WERI-Rb-1 (cell line): ENCODE measurements at regions not wholly inside any gene's neighbourhood (a gene's known extent, or its start where the extent isn't known, plus 50 kb on each side); places are given as distances from the start of the nearest gene placed in this dataset.

Experiments used
- DNase-seq: peaks from one replicate; pipeline ENCODE4 v3.0.0-alpha.2; 2020
- H3K27ac ChIP-seq: fragments of 250-450 bp; sonication (Bioruptor Pico); 2 replicates; pipeline ENCODE4 v1.5.1; 2020; ENCODE audit warnings: mild to moderate bottlenecking, moderate library complexity
- H3K27me3 ChIP-seq: fragments of 250-450 bp; sonication (Bioruptor Pico); 2 replicates; pipeline ENCODE4 v1.5.1; 2021; ENCODE audit warnings: mild to moderate bottlenecking, low read depth, moderate library complexity; ENCODE audit not compliant: insufficient read depth, severe bottlenecking
- H3K36me3 ChIP-seq: fragments of 250-450 bp; sonication (Bioruptor Pico); 2 replicates; pipeline ENCODE4 v1.5.1; 2020; ENCODE audit warnings: mild to moderate bottlenecking, moderate library complexity
- H3K4me3 ChIP-seq: 2 replicates; pipeline ENCODE4 v1.5.1; 2011; ENCODE audit warnings: low read depth, mild to moderate bottlenecking, control low read depth, low read length
- H3K9me3 ChIP-seq: fragments of 250-450 bp; sonication (Bioruptor Pico); 2 replicates; pipeline ENCODE4 v1.5.1; 2021; ENCODE audit warnings: mild to moderate bottlenecking, moderate library complexity; ENCODE audit not compliant: severe bottlenecking
- TF ChIP-seq, protein P1 (sequence below): IDR thresholded peaks from 2 replicates; pipeline ENCODE4 v1.5.1; 2011; ENCODE audit warnings: low read depth, mild to moderate bottlenecking, control low read depth, inconsistent platforms, low read length

DNA sequence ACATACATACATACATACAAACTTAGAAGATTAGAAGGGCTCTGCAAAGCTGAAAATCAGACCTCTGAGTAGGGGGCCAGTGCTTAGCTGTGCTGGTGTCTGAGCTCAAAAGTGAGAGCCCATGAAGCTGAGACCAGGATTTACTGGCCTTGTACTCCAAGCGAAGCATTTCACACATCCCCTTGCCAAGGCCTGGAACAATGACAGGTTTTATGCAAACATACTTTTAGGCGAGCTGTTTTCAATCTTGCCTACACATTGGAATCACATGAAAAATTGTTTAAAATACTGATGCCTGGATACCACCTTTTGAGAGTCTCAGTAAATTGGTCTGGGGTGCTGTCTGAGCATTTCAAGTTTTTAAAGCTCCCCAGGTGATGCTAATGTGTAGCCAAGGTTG, 80.9 kb upstream of the SRSF6 start:
- H3K36me3 ChIP-seq, result no peaks in the 10 kb centered on the region
- H3K27ac ChIP-seq, result no peak overlapping the region
- DNase-seq, result no peak
- no peaks in the 10 kb centered on the region for H3K9me3 ChIP-seq
- no peak overlapping the region for H3K4me3 ChIP-seq
- TF ChIP-seq, protein P1, sequence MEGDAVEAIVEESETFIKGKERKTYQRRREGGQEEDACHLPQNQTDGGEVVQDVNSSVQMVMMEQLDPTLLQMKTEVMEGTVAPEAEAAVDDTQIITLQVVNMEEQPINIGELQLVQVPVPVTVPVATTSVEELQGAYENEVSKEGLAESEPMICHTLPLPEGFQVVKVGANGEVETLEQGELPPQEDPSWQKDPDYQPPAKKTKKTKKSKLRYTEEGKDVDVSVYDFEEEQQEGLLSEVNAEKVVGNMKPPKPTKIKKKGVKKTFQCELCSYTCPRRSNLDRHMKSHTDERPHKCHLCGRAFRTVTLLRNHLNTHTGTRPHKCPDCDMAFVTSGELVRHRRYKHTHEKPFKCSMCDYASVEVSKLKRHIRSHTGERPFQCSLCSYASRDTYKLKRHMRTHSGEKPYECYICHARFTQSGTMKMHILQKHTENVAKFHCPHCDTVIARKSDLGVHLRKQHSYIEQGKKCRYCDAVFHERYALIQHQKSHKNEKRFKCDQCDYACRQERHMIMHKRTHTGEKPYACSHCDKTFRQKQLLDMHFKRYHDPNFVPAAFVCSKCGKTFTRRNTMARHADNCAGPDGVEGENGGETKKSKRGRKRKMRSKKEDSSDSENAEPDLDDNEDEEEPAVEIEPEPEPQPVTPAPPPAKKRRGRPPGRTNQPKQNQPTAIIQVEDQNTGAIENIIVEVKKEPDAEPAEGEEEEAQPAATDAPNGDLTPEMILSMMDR, result no peak
- H3K27me3 ChIP-seq, result peaks cover 33% of the 10 kb centered on the region

DNA sequence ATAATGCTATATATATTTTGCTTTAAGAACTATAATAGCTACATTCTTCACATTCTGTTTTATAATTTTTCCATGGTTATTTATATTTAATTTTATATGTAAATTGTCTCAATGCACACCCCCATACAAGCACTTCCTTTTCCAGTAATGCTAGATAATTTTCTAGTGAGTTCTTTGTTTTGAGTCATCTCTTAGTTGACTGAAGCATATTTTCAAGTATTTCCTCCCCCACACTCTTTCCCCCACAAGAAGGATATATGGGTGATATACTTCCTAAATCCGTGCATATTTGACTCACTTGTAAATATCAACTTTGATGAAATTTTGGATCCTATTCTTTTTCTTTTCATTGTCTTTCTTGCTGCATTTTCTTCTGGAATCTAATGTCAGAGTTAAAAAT, 82.1 kb upstream of the SRSF6 start:
- DNase-seq, result no peak
- H3K27me3 ChIP-seq, result peaks cover 29% of the 10 kb centered on the region
- no peaks in the 10 kb centered on the region for H3K9me3 ChIP-seq
- no peak overlapping the region for H3K4me3 ChIP-seq
- TF ChIP-seq, protein P1, result no peak
- no peaks in the 10 kb centered on the region for H3K36me3 ChIP-seq
- H3K27ac ChIP-seq, result no peak overlapping the region

DNA sequence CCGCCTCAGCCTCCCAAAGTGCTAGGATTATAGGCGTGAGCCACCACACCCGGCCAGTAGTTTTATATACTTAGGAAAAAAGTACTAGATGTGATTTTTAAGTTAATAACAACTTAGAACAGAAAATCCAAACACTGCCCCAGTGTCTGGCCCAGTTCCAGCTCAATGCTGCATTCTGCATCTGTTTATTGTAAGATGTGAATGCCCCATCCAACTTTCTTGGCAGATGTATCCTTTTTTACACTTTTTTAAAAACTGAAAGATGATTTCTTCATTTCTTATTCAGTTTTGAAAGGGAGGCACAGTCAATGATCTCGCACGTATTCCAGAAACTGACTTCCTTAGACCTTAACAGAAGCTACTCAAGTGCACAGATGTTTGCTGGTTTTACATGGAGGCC, 85.6 kb upstream of the SRSF6 start:
- no peak for DNase-seq
- no peaks in the 10 kb centered on the region for H3K36me3 ChIP-seq
- peaks cover 30% of the 10 kb centered on the region for H3K27me3 ChIP-seq

DNA sequence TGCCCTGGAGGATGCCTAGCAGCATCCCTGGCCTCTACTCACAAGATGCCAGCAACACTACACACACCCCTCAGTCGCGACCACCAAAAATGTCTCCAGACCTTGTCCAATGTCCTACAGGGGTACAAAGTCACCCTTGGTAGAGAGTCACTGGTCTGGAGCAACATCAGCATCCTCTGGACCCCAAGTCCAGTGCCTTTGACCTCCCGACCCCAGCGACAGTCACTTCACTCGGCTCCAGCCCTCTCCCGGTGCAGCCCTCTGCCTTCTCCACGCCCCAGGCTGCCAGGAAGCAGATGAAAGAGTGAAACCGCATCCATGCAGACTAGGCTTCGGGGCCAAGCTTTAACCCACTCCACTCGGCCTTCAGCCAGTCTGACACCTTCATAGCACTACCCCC, 92.0 kb upstream of the SRSF6 start:
- no peak overlapping the region for H3K27ac ChIP-seq
- no peak overlapping the region for H3K4me3 ChIP-seq
- H3K36me3 ChIP-seq, result no peaks in the 10 kb centered on the region
- peaks cover 29% of the 10 kb centered on the region for H3K27me3 ChIP-seq
- no peak for DNase-seq
- TF ChIP-seq, protein P1, result no peak
- no peaks in the 10 kb centered on the region for H3K9me3 ChIP-seq

More for the DNA sequence above, 85.6 kb upstream of the SRSF6 start:
- Histone ChIP-seq H3K27ac (no peak overlapping the region), H3K4me3 (no peak overlapping the region), H3K9me3 (no peaks in the 10 kb centered on the region)
- TF ChIP-seq, protein P1, result no peak

DNA sequence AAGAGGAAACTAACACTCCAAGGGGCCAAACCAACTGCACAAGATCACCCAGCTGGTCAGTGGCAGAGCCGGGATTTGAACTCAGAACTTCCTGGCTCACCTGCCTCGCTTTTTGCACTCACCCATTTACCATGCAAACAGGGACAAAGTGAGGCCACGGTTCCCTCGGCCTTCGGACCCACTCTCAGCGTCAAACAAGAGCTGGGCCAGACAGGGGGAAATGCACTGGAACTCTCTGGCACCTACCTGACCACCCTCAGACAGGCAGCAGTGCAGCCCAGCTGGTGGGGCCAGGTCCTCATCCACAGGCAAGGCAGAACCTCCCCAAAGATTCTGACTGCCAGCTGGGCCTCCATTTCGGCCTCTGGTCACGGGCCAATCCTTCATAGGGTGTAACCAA, 93.7 kb upstream of the SRSF6 start:
- H3K27me3 ChIP-seq, result peaks cover 30% of the 10 kb centered on the region
- no peak overlapping the region for H3K4me3 ChIP-seq
- DNase-seq, result no peak
- H3K9me3 ChIP-seq, result no peaks in the 10 kb centered on the region
- TF ChIP-seq, protein P1, result no peak
- H3K27ac ChIP-seq, result no peak overlapping the region
- no peaks in the 10 kb centered on the region for H3K36me3 ChIP-seq

DNA sequence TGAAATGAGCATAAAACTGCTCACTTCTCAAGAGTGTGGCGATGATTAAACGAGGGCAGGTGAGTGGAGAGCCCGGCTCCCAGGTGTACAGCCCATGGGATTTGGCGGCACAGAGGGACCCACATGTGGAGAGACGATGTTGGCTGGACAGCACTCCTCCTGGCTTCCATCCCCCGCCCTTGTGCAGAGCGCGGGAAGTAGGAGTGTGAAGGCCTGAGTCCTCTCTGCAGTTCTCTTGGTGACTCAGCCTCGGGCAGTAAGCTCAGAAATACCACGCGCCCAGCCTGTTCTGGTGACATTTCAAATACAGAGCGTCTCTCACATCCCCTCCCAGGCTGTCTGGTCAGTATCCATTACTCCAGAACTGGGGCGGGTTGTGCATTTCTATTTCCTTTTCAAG, 94.2 kb upstream of the SRSF6 start:
- peaks cover 34% of the 10 kb centered on the region for H3K27me3 ChIP-seq
- no peak overlapping the region for H3K27ac ChIP-seq
- H3K9me3 ChIP-seq, result no peaks in the 10 kb centered on the region
- H3K4me3 ChIP-seq, result no peak overlapping the region
- TF ChIP-seq, protein P1, result no peak
- DNase-seq, result no peak
- H3K36me3 ChIP-seq, result no peaks in the 10 kb centered on the region
